ENCODE measurements at regions not wholly inside any gene's neighbourhood (a gene's known extent, or its start where the extent isn't known, plus 50 kb on each side); places are given as distances from the start of the nearest gene placed in this dataset.

GRCh38 chr14:28502517-28502916 is 264.1 kb upstream of the FOXG1 start:
- Histone ChIP-seq H3K4me1 (ENCODE audit: insufficient read depth, insufficient read length) (no peaks in the 10 kb centered on the region), H3K4me3 (ENCODE audit: insufficient read length, low read depth) (no peak overlapping the region), H3K36me3 (ENCODE audit: insufficient read depth, insufficient read length, low read length) (no peaks in the 10 kb centered on the region), H3K9ac (ENCODE audit: insufficient read length, low read depth) (no peak overlapping the region), H3K27me3 (ENCODE audit: insufficient read depth, insufficient read length) (no peaks in the 10 kb centered on the region), H3K9me3 (ENCODE audit: insufficient read depth, low read length) (no peaks in the 10 kb centered on the region)
- TF ChIP-seq ZNF274 (IDR thresholded peaks at IDR 0.05; ENCODE audit: low read depth, low read length) (no peak), YY1 (IDR thresholded peaks at IDR 0.05; ENCODE audit: insufficient read depth, insufficient read length) (no peak), SUZ12 (IDR thresholded peaks at IDR 0.05; ENCODE audit: extremely low read depth, insufficient read depth, insufficient read length) (no peak)
- no peak for DNase-seq (ENCODE audit: low read depth, low spot score)

DNA sequence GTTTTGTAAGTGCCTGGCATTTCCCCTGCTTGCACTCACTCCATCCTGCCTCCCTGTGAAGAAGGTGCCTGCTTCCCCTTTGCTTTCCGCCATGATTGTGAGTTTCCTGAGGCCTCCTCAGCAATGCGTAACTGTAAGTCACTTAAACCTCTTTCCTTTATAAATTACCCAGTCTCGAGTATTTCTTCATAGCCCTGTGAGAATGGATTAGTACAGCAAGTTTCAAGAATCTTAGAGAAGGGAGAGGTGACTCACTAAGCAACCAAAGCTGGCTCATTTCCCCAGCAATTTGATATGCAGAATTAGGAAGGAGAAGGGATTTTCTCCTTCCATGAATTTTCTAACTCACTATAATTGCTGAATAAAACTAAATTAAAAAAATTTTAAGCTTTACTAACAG is 251.0 kb upstream of the FOXG1 start:
- Histone ChIP-seq H3K27me3 (ENCODE audit: insufficient read depth, insufficient read length) (no peaks in the 10 kb centered on the region), H3K9ac (ENCODE audit: insufficient read length, low read depth) (no peak overlapping the region), H3K36me3 (ENCODE audit: insufficient read depth, insufficient read length, low read length) (no peaks in the 10 kb centered on the region), H3K4me3 (ENCODE audit: insufficient read length, low read depth) (no peak overlapping the region), H3K4me1 (ENCODE audit: insufficient read depth, insufficient read length) (no peaks in the 10 kb centered on the region), H3K9me3 (ENCODE audit: insufficient read depth, low read length) (no peaks in the 10 kb centered on the region)
- DNase-seq (ENCODE audit: low read depth, low spot score), result no peak
- TF ChIP-seq YY1 (IDR thresholded peaks at IDR 0.05; ENCODE audit: insufficient read depth, insufficient read length) (no peak), ZNF274 (IDR thresholded peaks at IDR 0.05; ENCODE audit: low read depth, low read length) (no peak), SUZ12 (IDR thresholded peaks at IDR 0.05; ENCODE audit: extremely low read depth, insufficient read depth, insufficient read length) (no peak)

DNA sequence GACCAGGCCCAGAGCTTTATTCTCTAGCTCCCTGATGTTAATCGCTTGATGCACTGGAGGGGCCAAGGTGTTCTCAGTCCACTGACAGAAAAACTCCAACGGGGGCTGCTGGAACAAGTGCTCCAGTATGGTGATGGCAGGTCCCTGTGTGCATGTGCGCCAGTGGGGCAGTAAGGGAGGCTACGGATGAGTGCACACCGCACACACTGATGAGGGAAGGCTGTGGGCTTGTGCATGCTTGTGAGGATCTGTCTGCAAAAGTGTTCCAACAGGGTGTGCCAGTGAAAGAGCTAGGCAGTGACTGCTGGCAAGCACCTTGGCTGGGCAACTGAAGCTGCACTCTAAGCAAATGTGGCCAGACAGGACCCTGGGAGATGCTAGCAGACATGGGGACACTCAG is 229.7 kb upstream of the FOXG1 start:
- no peak overlapping the region for H3K4me3 ChIP-seq (ENCODE audit: insufficient read length, low read depth)
- H3K9ac ChIP-seq (ENCODE audit: insufficient read length, low read depth), result no peak overlapping the region
- H3K9me3 ChIP-seq (ENCODE audit: insufficient read depth, low read length), result peaks cover 11% of the 10 kb centered on the region; the same call in 1 of the 2 replicates
- DNase-seq (ENCODE audit: low read depth, low spot score), result no peak
- no peak for TF ChIP-seq YY1 (IDR thresholded peaks at IDR 0.05; ENCODE audit: insufficient read depth, insufficient read length)
- no peak for TF ChIP-seq ZNF274 (IDR thresholded peaks at IDR 0.05; ENCODE audit: low read depth, low read length)
- TF ChIP-seq SUZ12 (IDR thresholded peaks at IDR 0.05; ENCODE audit: extremely low read depth, insufficient read depth, insufficient read length), result no peak
- H3K27me3 ChIP-seq (ENCODE audit: insufficient read depth, insufficient read length), result no peaks in the 10 kb centered on the region
- no peaks in the 10 kb centered on the region for H3K4me1 ChIP-seq (ENCODE audit: insufficient read depth, insufficient read length)
- H3K36me3 ChIP-seq (ENCODE audit: insufficient read depth, insufficient read length, low read length), result no peaks in the 10 kb centered on the region

DNA sequence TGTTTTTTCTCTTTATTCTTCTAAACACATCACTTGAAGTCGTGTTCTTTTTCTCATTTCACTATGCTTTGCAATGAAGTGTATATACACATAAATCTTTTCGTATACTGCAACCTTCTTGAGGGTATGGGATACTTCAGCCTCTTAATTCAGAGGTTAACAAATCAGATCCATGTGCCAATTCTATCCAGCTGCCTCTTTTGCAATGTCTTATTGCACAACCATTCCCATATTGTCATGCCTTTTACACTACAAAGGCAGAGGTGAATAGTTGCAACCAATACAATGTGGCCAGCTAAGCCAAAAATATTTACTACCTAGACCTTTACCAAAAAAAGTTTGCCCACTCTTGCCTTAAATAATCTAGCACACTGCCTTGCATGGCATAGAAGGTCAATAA is 224.5 kb upstream of the FOXG1 start:
- TF ChIP-seq SUZ12 (IDR thresholded peaks at IDR 0.05; ENCODE audit: extremely low read depth, insufficient read depth, insufficient read length) (no peak), YY1 (IDR thresholded peaks at IDR 0.05; ENCODE audit: insufficient read depth, insufficient read length) (no peak), ZNF274 (IDR thresholded peaks at IDR 0.05; ENCODE audit: low read depth, low read length) (no peak)
- Histone ChIP-seq H3K9ac (ENCODE audit: insufficient read length, low read depth) (no peak overlapping the region), H3K4me3 (ENCODE audit: insufficient read length, low read depth) (no peak overlapping the region), H3K9me3 (ENCODE audit: insufficient read depth, low read length) (peaks cover 11% of the 10 kb centered on the region; the same call in 1 of the 2 replicates), H3K4me1 (ENCODE audit: insufficient read depth, insufficient read length) (no peaks in the 10 kb centered on the region), H3K36me3 (ENCODE audit: insufficient read depth, insufficient read length, low read length) (no peaks in the 10 kb centered on the region), H3K27me3 (ENCODE audit: insufficient read depth, insufficient read length) (no peaks in the 10 kb centered on the region)
- DNase-seq (ENCODE audit: low read depth, low spot score), result no peak

DNA sequence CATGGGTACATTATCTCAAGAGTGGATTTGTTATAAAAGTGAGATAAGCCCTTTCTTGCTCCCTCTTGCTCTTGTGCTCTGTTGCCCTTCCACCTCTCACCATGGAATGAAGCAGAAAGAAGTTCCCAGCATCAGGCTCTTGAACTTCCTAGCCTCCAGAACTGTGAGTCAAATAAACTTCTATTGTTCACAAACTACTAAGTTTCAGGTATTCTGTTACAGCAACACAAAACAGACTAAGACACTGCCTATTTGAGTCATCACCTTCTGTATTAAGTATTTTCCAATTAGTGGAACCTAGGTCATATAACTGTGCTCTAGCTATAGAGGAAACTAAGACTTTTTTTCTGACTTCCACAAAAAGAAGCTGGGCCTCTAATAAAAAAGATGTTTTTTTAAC is 201.2 kb upstream of the FOXG1 start:
- H3K4me1 ChIP-seq (ENCODE audit: insufficient read depth, insufficient read length), result no peaks in the 10 kb centered on the region
- no peaks in the 10 kb centered on the region for H3K27me3 ChIP-seq (ENCODE audit: insufficient read depth, insufficient read length)
- H3K4me3 ChIP-seq (ENCODE audit: insufficient read length, low read depth), result no peak overlapping the region
- H3K36me3 ChIP-seq (ENCODE audit: insufficient read depth, insufficient read length, low read length), result no peaks in the 10 kb centered on the region
- DNase-seq (ENCODE audit: low read depth, low spot score), result no peak
- TF ChIP-seq ZNF274 (IDR thresholded peaks at IDR 0.05; ENCODE audit: low read depth, low read length), result no peak
- H3K9ac ChIP-seq (ENCODE audit: insufficient read length, low read depth), result no peak overlapping the region
- no peaks in the 10 kb centered on the region for H3K9me3 ChIP-seq (ENCODE audit: insufficient read depth, low read length)

DNA sequence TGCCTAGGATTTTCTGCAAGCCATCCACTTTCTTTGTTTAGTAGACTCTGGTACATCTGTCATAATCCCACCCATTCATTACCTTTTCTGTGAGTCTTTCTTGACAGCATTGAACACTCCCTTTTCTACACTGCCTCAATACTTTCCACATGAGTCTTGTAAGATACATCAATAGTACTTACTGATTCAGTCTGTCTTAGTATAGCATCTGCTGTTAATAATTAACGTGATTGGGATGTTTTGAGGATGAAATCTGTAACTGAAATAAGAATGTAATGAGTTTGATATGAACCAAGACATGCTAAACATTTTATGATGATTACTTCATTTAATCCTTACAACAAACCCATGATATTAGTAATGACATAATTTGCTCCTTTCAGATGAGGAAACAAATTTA is 196.2 kb upstream of the FOXG1 start:
- Histone ChIP-seq H3K4me3 (ENCODE audit: insufficient read length, low read depth) (no peak overlapping the region), H3K9me3 (ENCODE audit: insufficient read depth, low read length) (peaks cover 5% of the 10 kb centered on the region; the same call in 1 of the 2 replicates), H3K4me1 (ENCODE audit: insufficient read depth, insufficient read length) (no peaks in the 10 kb centered on the region), H3K9ac (ENCODE audit: insufficient read length, low read depth) (no peak overlapping the region), H3K27me3 (ENCODE audit: insufficient read depth, insufficient read length) (no peaks in the 10 kb centered on the region), H3K36me3 (ENCODE audit: insufficient read depth, insufficient read length, low read length) (no peaks in the 10 kb centered on the region)
- no peak for DNase-seq (ENCODE audit: low read depth, low spot score)
- TF ChIP-seq YY1 (IDR thresholded peaks at IDR 0.05; ENCODE audit: insufficient read depth, insufficient read length), result no peak
- TF ChIP-seq SUZ12 (IDR thresholded peaks at IDR 0.05; ENCODE audit: extremely low read depth, insufficient read depth, insufficient read length), result no peak
- no peak for TF ChIP-seq ZNF274 (IDR thresholded peaks at IDR 0.05; ENCODE audit: low read depth, low read length)

GRCh38 chr14:28571636-28572035 is 195.0 kb upstream of the FOXG1 start:
- no peaks in the 10 kb centered on the region for H3K4me1 ChIP-seq (ENCODE audit: insufficient read depth, insufficient read length)
- no peaks in the 10 kb centered on the region for H3K36me3 ChIP-seq (ENCODE audit: insufficient read depth, insufficient read length, low read length)
- no peak overlapping the region for H3K4me3 ChIP-seq (ENCODE audit: insufficient read length, low read depth)
- no peak for DNase-seq (ENCODE audit: low read depth, low spot score)
- H3K9me3 ChIP-seq (ENCODE audit: insufficient read depth, low read length), result peaks cover 5% of the 10 kb centered on the region; the same call in 1 of the 2 replicates
- H3K9ac ChIP-seq (ENCODE audit: insufficient read length, low read depth), result no peak overlapping the region
- no peaks in the 10 kb centered on the region for H3K27me3 ChIP-seq (ENCODE audit: insufficient read depth, insufficient read length)
- no peak for TF ChIP-seq YY1 (IDR thresholded peaks at IDR 0.05; ENCODE audit: insufficient read depth, insufficient read length)
- no peak for TF ChIP-seq SUZ12 (IDR thresholded peaks at IDR 0.05; ENCODE audit: extremely low read depth, insufficient read depth, insufficient read length)
- no peak for TF ChIP-seq ZNF274 (IDR thresholded peaks at IDR 0.05; ENCODE audit: low read depth, low read length)

DNA sequence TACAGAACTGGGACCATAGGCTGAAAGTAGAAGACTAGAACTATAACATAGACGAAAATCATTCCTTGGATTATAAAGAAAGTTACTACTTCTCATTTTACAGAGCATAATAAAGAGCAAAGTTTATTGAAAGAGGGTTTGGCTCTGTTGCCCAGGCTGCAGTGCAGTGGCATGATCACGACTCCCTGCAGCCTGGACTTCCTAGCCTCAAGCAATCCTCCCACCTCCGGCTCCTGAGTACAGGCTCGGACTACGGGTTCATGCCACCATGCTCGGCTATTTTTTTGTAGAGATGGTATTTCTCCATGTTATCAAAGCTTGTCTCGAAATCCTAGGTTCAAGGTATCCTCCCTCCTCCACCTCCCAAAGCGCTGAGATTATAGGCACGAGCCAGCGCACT is 190.1 kb upstream of the FOXG1 start:
- no peak for DNase-seq (ENCODE audit: low read depth, low spot score)
- no peaks in the 10 kb centered on the region for H3K27me3 ChIP-seq (ENCODE audit: insufficient read depth, insufficient read length)
- H3K36me3 ChIP-seq (ENCODE audit: insufficient read depth, insufficient read length, low read length), result no peaks in the 10 kb centered on the region
- H3K4me1 ChIP-seq (ENCODE audit: insufficient read depth, insufficient read length), result no peaks in the 10 kb centered on the region
- no peak for TF ChIP-seq SUZ12 (IDR thresholded peaks at IDR 0.05; ENCODE audit: extremely low read depth, insufficient read depth, insufficient read length)
- TF ChIP-seq YY1 (IDR thresholded peaks at IDR 0.05; ENCODE audit: insufficient read depth, insufficient read length), result no peak
- TF ChIP-seq ZNF274 (IDR thresholded peaks at IDR 0.05; ENCODE audit: low read depth, low read length), result no peak
- no peak overlapping the region for H3K9ac ChIP-seq (ENCODE audit: insufficient read length, low read depth)
- peaks cover 5% of the 10 kb centered on the region; the same call in 1 of the 2 replicates for H3K9me3 ChIP-seq (ENCODE audit: insufficient read depth, low read length)
- no peak overlapping the region for H3K4me3 ChIP-seq (ENCODE audit: insufficient read length, low read depth)
